HG02763 (cell line): ENCODE measurements at regions not wholly inside any gene's neighbourhood (a gene's known extent, or its start where the extent isn't known, plus 50 kb on each side); places are given as distances from the start of the nearest gene placed in this dataset.
"Not testable (repeated sequence)": the region's sequence is repeated elsewhere in the genome, so short reads cannot be mapped to it uniquely, and the experiment has no call there.

Source experiments
- ATAC-seq: cut with Tn5 transposase; IDR thresholded peaks from one replicate; pipeline ENCODE4 v1.9.1; 2021; ENCODE audit warnings: mild to moderate bottlenecking, moderate library complexity; ENCODE audit not compliant: unreplicated experiment

- no peak for ATAC-seq
Observed at GRCh38 chr18:995629-996028, 91.0 kb downstream of the ADCYAP1 start.

GRCh38 chr18:997499-997898 lies 92.8 kb downstream of the ADCYAP1 start:
- no peak for ATAC-seq

GRCh38 chr18:998936-999335 lies 94.3 kb downstream of the ADCYAP1 start:
- no peak for ATAC-seq

- no peak for ATAC-seq
Observed at GRCh38 chr18:1002653-1003178, 98.0 kb downstream of the ADCYAP1 start.

- no peak for ATAC-seq
Observed at GRCh38 chr18:1003499-1003898, 98.8 kb downstream of the ADCYAP1 start.

- no peak for ATAC-seq
Observed at GRCh38 chr18:1006304-1006703, 101.6 kb downstream of the ADCYAP1 start.

- no peak for ATAC-seq
Observed at GRCh38 chr18:1006965-1007364, 102.3 kb downstream of the ADCYAP1 start.

- ATAC-seq: no peak
Observed at GRCh38 chr18:1011349-1011748, 106.7 kb downstream of the ADCYAP1 start.

- no peak for ATAC-seq
Observed at GRCh38 chr18:1012775-1013174, 108.1 kb downstream of the ADCYAP1 start.

GRCh38 chr18:1013951-1014350 lies 109.3 kb downstream of the ADCYAP1 start:
- no peak for ATAC-seq

- ATAC-seq: no peak
Observed at GRCh38 chr18:1014509-1014908, 109.8 kb downstream of the ADCYAP1 start.

- no peak for ATAC-seq
Observed at GRCh38 chr18:1014951-1015624, 110.4 kb downstream of the ADCYAP1 start.

- no peak for ATAC-seq
Observed at GRCh38 chr18:1015777-1016176, 111.1 kb downstream of the ADCYAP1 start.

GRCh38 chr18:1017227-1018058 lies 112.8 kb downstream of the ADCYAP1 start:
- no peak for ATAC-seq

GRCh38 chr18:1018181-1018681 lies 113.6 kb downstream of the ADCYAP1 start:
- no peak for ATAC-seq

GRCh38 chr18:1019191-1019590 lies 114.5 kb downstream of the ADCYAP1 start:
- ATAC-seq: no peak

- no peak for ATAC-seq
Observed at GRCh38 chr18:1020731-1021344, 116.2 kb downstream of the ADCYAP1 start.

GRCh38 chr18:1026930-1027329 lies 122.3 kb downstream of the ADCYAP1 start:
- no peak for ATAC-seq

GRCh38 chr18:1033092-1033491 lies 128.4 kb downstream of the ADCYAP1 start:
- not testable (repeated sequence) for ATAC-seq

GRCh38 chr18:1034971-1035370 lies 130.3 kb downstream of the ADCYAP1 start:
- no peak for ATAC-seq

GRCh38 chr18:1036926-1037325 lies 132.3 kb downstream of the ADCYAP1 start:
- no peak for ATAC-seq
